ENCODE measurements at regions not wholly inside any gene's neighbourhood (a gene's known extent, or its start where the extent isn't known, plus 50 kb on each side); places are given as distances from the start of the nearest gene placed in this dataset.
A peak's percentile ranks its signal among the peaks of the same experiment; 100 is the strongest.

DNA sequence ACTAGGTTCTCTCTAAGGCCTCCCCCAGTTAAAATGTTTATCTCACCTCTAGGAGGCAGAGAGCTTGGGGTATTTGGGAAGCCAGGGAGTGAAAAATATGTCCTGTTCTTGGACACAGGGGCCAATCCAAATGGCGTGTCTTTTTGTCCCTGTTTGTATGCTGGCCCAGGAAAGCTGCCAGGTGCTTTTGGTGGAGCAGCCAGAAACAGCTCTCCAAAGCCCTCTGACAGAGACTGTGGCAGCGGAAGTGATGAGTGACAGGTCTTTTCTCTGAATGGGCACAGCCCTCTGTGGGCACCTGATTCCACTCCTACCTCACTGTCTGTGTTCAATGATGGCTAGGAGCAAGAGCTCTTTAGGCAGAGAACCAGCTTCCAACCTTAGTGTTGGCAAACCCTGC is 106.4 kb upstream of the KIRREL3 start:
- DNase-seq, result peak; percentile 43

GRCh38 chr11:127105593-127106541 is 105.3 kb upstream of the KIRREL3 start:
- DNase-seq, result peak; percentile 95

DNA sequence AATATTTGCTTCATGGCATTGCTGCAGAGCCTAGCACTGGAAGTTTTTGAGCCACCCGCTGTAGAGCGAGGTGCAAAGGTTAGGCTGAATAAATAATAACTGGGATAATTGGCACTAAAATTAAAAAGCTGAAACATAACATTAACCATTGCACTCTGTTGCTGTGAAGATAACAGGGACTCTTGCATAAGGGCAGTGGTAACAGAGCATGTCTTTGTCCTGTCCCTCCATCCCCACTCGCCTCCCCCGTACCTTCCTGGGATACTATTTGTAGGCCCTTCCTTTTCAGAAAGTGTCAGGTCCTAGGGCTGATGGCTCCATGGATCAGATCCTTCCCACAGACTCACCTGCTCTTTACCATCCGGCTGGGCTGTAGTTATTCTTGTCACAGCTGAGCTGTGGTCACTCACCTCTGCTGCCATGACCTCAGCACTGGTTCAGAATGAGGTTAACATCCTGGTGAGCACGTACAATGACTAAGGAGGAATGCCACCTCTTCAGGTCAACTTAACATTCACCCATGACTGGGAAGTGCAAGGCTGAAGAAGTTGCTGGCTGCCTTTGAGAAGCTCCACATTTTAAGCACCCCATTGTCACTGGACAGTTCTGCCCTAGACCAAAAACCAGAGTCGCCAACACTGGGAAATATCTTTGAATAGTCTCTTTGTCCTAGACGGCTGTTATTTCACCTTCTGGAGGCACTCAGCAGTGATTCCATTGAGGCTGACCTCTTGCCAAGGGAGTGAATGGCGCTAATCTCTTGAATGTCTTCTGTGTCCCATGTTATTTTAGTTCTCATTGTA is 103.2 kb upstream of the KIRREL3 start:
- no peak for DNase-seq

DNA sequence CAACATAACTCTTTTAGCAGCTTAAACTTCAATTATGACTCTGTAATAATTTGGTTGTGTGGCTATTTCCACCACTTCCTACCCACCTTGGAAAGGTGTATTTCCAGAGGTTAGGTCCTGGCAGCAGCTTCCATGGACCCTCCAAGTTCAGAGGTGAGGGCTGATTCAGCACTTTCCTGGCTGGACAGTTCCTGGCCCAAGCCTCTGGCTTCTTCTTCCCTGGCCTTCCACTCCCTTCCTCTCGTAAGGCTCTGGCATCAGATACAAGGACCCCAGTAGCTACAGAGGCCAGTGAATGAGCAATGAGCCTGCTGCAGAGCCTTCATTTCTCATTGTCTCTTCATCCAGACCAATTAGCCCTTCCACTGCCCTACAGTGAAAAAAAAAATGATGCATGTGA is 98.1 kb upstream of the KIRREL3 start:
- DNase-seq, result no peak

- no peak for DNase-seq
Observed at GRCh38 chr11:127080735-127081134, 80.2 kb upstream of the KIRREL3 start.

DNA sequence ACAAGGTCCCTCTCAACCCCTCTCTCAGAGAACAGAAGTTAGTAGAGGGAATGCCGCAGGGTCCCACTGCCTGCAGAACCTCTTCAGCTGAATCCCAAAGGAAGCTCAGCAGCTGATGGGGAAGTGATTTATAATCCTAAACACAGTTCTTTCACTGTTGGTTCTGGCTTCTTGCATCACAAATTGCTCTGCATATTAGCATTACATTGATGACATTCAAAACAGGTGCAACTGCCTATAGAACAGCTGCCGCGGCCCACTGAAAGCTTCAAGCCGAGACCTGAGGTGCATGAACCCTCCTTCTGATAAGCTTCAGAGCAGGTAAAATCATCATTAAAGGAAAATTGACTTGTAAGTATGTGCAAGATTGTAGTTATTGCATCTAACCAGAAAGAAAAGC is 75.2 kb upstream of the KIRREL3 start:
- no peak for DNase-seq

DNA sequence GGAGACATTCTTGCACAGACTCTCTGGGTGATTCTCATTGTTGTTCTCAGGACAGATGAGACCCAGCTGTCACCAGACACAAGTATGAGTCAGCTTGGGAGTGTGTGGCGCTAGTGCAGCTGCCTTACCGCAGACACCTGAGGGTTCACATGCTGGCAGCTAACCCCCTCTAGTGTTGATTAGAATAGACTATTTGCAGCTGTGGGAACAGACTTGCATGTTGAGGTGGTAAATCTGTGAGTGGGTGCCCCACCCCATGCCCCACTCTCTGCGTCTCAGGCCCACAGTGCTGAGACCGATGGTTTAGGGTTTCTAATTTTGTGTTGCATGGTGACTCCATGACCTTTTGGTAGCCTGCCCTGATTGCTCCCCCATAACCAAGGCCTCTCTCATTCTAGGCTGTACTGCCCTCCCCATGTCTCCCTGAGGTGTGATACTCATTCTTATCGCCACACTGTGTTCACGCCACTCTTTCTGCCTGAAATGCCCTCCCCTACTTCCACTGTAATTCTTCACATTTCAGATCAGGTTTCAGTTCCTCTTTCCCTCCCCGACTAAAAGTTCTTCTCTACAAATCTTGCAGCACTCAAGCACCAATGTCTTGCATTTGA is 73.7 kb upstream of the KIRREL3 start:
- no peak for DNase-seq

GRCh38 chr11:127073621-127074020 is 73.1 kb upstream of the KIRREL3 start:
- no peak for DNase-seq

DNA sequence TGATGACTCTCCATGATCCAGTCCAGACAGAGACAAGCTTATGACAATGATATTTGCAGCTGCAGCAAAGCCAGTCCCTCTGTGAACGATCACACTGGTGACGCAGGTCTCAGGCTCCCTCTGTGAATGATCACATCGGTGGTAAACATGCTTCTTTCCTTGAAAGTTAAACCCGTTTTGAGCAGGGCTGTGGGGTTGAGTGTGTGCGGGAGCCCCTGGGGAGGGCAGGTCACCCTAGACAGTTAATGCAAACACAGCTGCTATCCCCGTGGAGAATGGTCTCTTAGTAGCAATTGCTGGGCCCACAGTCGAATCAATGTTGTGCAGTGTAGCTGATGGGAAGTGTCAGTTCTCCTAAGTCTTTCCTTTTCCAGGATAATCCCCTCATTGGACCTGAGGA is 71.0 kb upstream of the KIRREL3 start:
- DNase-seq, result no peak

DNA sequence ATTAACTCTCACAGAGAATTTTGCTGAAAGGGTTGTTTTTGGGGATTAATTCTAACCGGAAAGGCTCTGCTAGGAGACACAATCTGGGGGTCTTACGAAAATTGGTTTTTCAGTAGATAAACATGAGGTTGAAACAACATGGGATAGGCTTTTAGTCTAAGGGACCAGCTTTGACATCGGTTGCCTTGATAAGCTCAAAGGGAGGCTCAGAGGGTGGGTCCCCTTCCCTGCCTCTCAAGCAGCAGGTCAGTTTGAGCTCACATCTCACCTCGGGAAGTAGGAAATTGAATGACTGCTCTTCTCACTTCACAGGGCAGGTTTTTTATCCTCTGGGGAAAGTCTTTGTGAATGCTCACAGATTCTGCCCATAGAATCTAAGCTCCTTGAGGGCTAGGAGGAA is 70.2 kb upstream of the KIRREL3 start:
- DNase-seq, result no peak

DNA sequence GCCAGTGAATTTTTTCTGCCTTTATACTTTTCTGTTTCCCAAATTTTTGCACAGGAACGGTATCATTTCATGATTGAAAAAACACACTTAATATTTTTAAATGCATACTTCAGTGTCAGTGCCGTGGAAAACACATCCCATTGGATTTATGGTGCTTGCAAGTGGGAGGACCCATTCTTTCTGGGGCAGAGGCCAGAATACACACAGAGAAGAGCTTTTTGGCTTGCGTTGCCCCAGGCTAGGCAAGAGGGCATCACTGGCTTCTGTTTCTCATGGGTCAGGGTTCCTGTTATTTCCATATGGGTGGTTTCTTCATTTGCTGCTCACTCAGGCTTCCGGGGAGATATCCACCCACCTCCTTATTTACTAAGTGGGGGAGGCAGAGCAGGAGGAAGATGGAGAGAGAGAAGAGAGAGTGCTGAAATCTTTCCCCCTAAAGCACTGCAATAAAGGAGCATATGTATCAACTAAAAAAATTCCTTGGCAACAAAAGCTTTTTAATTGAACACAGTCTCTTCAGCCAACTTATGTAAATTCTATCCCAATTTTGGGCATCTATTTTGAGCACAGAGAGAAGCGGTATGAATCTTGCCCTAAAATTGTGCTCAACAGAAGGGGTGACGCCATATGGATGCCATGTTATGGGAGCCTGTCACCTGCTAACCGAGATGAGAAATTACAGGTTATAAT is 66.0 kb upstream of the KIRREL3 start:
- no peak for DNase-seq

- no peak for DNase-seq
Observed at GRCh38 chr11:127063241-127063640, 62.7 kb upstream of the KIRREL3 start.

- no peak for DNase-seq
Observed at GRCh38 chr11:127061947-127062346, 61.4 kb upstream of the KIRREL3 start.

DNA sequence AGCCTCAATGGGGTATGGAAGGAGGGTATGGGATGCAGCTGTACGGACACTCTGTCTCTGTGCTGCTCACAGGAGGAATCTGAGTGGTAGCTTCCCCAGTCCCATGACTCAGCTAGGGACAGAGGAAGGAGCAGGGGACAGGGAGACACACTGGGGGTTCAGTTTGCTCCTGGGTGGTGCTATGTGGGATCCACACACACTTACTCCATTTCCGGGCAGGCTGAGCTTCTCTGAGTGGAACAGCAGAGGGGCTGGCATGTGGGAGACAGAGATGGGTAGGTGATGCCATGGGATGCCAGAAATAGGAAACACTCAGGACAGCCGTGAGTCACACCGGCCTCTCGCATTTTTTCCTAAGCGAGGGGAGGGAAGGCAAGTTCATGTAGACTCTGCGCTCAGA is 59.2 kb upstream of the KIRREL3 start:
- no peak for DNase-seq

DNA sequence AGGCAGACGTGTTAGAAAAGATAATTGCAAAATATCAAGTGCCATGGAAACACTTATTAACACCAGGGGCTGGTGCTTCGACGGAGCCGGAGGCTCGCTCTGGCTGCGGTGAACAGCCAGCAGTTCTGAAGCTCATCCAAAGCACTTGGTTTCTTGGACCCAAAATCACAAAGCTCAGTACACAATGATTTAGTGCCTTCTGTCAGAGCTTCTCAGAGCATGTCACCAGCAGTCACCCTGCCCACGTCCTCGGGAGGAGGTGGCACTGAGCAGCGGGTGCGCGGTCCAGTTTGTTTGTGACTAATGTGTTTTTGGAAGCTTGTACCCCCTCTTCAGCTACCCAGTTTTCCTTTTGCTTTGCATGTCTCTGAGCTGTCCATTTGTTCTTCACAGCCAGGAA is 58.7 kb upstream of the KIRREL3 start:
- DNase-seq, result no peak

DNA sequence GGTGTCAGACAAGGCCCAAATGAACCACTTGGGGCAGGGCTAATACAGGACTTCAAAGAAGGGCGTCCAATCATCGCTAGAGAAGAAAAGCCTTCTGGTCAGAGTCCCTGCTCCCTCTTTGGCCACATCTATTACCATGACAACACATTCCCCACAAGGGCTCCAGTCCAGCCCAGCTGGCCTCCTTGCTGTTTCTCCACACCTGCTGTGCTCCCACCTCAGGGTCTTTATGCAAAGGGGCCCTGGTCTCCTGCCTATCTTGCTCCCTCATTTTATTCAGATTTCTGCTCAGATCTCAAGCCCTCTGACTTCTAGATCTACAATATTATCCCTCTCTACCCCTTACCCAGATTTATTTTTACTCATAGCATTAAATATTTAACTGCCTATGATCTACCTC is 58.0 kb upstream of the KIRREL3 start:
- DNase-seq, result no peak

DNA sequence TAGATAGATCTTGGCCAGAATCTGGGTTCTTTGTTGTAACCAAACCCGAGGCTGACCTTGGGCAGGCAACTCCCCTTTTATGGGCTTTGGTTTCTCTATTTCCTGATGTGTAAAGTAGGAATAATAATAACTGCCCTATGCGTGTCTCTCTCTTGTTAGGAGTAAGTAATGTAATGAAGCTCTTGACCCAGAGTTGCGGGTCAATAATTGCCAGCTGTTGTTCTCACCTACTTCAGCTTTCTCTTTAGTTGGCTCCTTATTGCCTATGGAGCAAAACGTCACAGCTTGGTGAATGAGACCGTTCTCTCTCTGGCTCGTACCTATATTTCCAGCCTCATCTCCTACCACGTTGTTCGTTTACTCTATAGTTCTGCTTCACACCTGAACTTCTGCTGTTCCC is 56.6 kb upstream of the KIRREL3 start:
- DNase-seq, result no peak

DNA sequence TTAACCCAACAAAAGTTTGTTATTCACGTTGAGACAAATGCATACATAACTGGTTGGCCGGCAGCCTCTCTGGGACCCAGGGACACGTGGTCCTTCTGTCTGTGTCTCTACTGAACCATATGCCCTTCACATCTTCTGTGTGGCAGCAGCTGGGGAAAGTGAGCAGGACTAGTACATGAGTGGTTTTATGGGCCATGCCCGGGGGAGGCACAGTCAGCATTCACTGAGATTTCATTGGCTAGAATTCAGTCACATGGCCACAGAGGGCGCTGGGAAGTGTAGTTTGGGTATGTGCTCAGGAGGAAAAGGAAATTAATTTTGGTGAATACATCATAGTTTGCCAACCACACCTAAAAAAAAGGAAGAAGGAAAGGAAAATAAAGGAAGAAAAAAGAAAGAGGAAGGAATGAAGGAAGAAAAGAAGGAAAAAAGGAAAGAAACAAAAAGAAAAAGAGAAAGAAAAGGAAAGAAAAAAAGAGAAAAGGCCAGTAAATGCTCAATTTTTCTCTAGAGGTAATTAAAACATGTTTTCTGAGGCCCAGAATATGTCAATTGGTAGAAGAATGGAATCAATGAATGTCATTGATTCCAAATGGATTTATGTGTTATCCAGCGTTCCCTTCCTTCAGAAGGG is 55.9 kb upstream of the KIRREL3 start:
- no peak for DNase-seq

- no peak for DNase-seq
Observed at GRCh38 chr11:127055236-127055635, 54.7 kb upstream of the KIRREL3 start.

DNA sequence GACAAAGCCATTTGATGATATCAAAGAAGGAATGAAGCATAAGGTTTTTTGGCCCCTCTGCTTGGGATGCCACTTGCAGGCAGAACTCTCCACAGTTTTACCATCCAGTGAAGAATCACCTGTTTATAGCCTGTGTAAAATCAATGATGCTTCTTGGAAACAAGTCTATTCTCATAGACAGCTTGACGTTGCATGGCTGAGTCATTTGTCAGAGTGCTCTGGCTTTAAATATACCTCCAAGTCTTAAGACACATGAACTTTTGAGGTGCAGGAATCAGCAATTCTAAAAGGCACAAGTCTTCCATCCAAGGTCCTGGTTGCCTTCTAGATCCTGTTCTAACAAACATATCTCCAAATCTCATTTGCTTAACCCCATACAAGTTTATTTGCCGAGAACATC is 53.6 kb upstream of the KIRREL3 start:
- no peak for DNase-seq

DNA sequence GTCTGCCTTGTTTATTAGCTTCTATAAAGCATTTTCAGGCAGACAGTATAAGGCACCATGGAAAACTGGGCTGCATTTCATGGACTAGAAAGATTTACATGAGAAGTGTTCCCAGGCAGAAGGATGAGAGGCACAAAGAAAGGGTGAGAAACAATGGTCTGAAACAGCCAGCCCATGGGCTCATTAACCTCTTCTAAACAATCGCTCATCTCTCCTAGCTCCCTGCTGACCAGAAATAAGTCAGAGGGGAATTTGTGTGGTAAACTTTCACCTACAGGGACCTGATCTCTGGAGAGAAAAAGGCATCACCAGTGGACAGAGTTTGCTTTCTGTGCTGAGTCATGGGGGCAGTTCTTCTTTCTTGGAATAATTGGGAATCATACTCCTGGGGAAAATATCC is 51.8 kb upstream of the KIRREL3 start:
- no peak for DNase-seq
